ENCODE measurements at regions not wholly inside any gene's neighbourhood (a gene's known extent, or its start where the extent isn't known, plus 50 kb on each side); places are given as distances from the start of the nearest gene placed in this dataset.
"Not testable (repeated sequence)": the region's sequence is repeated elsewhere in the genome, so short reads cannot be mapped to it uniquely, and the experiment has no call there.

- DNase-seq (ENCODE audit: low read depth in 2 of 2) = no peak
Observed at GRCh38 chr2:3036432-3037125, 341.0 kb downstream of the EIPR1 start.

GRCh38 chr2:3035385-3036050 is 342.1 kb downstream of the EIPR1 start:
- DNase-seq (ENCODE audit: low read depth in 2 of 2) = no peak

GRCh38 chr2:3034856-3035255 is 342.8 kb downstream of the EIPR1 start:
- no peak for DNase-seq (ENCODE audit: low read depth in 2 of 2)

- no peak for DNase-seq (ENCODE audit: low read depth in 2 of 2)
Observed at GRCh38 chr2:3034396-3034795, 343.2 kb downstream of the EIPR1 start.

- no peak for DNase-seq (ENCODE audit: low read depth in 2 of 2)
Observed at GRCh38 chr2:3033315-3033714, 344.3 kb downstream of the EIPR1 start.

- DNase-seq (ENCODE audit: low read depth in 2 of 2) = not testable (repeated sequence)
Observed at GRCh38 chr2:3030791-3031190, 346.8 kb downstream of the EIPR1 start.

- no peak for DNase-seq (ENCODE audit: low read depth in 2 of 2)
Observed at GRCh38 chr2:3025984-3026383, 351.6 kb downstream of the EIPR1 start.

GRCh38 chr2:3025261-3025660 is 352.4 kb downstream of the EIPR1 start:
- DNase-seq (ENCODE audit: low read depth in 2 of 2) = no peak

- DNase-seq (ENCODE audit: low read depth in 2 of 2) = no peak
Observed at GRCh38 chr2:3024401-3024935, 353.1 kb downstream of the EIPR1 start.

GRCh38 chr2:3023531-3023930 is 354.1 kb downstream of the EIPR1 start:
- DNase-seq (ENCODE audit: low read depth in 2 of 2) = no peak

GRCh38 chr2:3022841-3023372 is 354.7 kb downstream of the EIPR1 start:
- no peak for DNase-seq (ENCODE audit: low read depth in 2 of 2)

- DNase-seq (ENCODE audit: low read depth in 2 of 2) = no peak
Observed at GRCh38 chr2:3021720-3022119, 355.9 kb downstream of the EIPR1 start.

- DNase-seq (ENCODE audit: low read depth in 2 of 2) = no peak
Observed at GRCh38 chr2:3010001-3010400, 367.6 kb downstream of the EIPR1 start.

- DNase-seq (ENCODE audit: low read depth in 2 of 2) = no peak
Observed at GRCh38 chr2:3009483-3009882, 368.1 kb downstream of the EIPR1 start.

GRCh38 chr2:3009005-3009404 is 368.6 kb downstream of the EIPR1 start:
- no peak for DNase-seq (ENCODE audit: low read depth in 2 of 2)

- no peak for DNase-seq (ENCODE audit: low read depth in 2 of 2)
Observed at GRCh38 chr2:3008561-3008960, 369.1 kb downstream of the EIPR1 start.

- DNase-seq (ENCODE audit: low read depth in 2 of 2) = no peak
Observed at GRCh38 chr2:3007135-3007534, 370.5 kb downstream of the EIPR1 start.

GRCh38 chr2:3005859-3006501 is 371.6 kb downstream of the EIPR1 start:
- no peak for DNase-seq (ENCODE audit: low read depth in 2 of 2)

GRCh38 chr2:3001615-3002560 is 375.7 kb downstream of the EIPR1 start:
- DNase-seq (ENCODE audit: low read depth in 2 of 2) = no peak

- DNase-seq (ENCODE audit: low read depth in 2 of 2) = no peak
Observed at GRCh38 chr2:3000968-3001367, 376.6 kb downstream of the EIPR1 start.

GRCh38 chr2:3000125-3000524 is 377.5 kb downstream of the EIPR1 start:
- no peak for DNase-seq (ENCODE audit: low read depth in 2 of 2)

All from stimulated activated CD4-positive, alpha-beta T cell treated with anti-CD3 and anti-CD28 coated beads, Interleukin-4, amount 100 ng/mL, for 48 hours (primary cell).